ENCODE measurements at regions not wholly inside any gene's neighbourhood (a gene's known extent, or its start where the extent isn't known, plus 50 kb on each side); places are given as distances from the start of the nearest gene placed in this dataset.

- TF ChIP-seq EP300 (IDR thresholded peaks at IDR 0.05; ENCODE audit: borderline replicate concordance), result no peak
- no peak for TF ChIP-seq CREB1 (IDR thresholded peaks at IDR 0.05; ENCODE audit: low read depth)
- no peak for TF ChIP-seq CEBPB (IDR thresholded peaks at IDR 0.05)
- no peak for TF ChIP-seq MAX (IDR thresholded peaks at IDR 0.05)
- no peak for TF ChIP-seq FOXM1 (IDR thresholded peaks at IDR 0.05; ENCODE audit: borderline replicate concordance, low read depth)
- no peak for TF ChIP-seq TAF1 (IDR thresholded peaks at IDR 0.05; ENCODE audit: low read depth)
- no peak for TF ChIP-seq NFIC (IDR thresholded peaks at IDR 0.05)
- no peak for TF ChIP-seq REST (IDR thresholded peaks at IDR 0.05; ENCODE audit: low read depth)
- no peak for TF ChIP-seq TCF12 (IDR thresholded peaks at IDR 0.05; ENCODE audit: low read depth)
- no peak for TF ChIP-seq RAD21 (IDR thresholded peaks at IDR 0.05; ENCODE audit: low read depth)
- no peak for TF ChIP-seq ZBTB7A (IDR thresholded peaks at IDR 0.05; ENCODE audit: low read depth)
Observed at GRCh38 chr7:153902862-153903261, 149.3 kb upstream of the DPP6 start.
